Skeletal muscle cell (primary cell): ENCODE measurements at regions not wholly inside any gene's neighbourhood (a gene's known extent, or its start where the extent isn't known, plus 50 kb on each side); places are given as distances from the start of the nearest gene placed in this dataset.
"Not testable (repeated sequence)": the region's sequence is repeated elsewhere in the genome, so short reads cannot be mapped to it uniquely, and the experiment has no call there.

ENCODE experiments used
- DNase-seq: peaks from one replicate; pipeline ENCODE4 v3.0.0-alpha.2; 2010; ENCODE audit warnings: low read depth
- H3K4me3 ChIP-seq: 2 replicates; pipeline ENCODE4 v1.5.1; 2011; ENCODE audit warnings: low read depth, mild to moderate bottlenecking, control low read depth, low read length, moderate library complexity

DNA sequence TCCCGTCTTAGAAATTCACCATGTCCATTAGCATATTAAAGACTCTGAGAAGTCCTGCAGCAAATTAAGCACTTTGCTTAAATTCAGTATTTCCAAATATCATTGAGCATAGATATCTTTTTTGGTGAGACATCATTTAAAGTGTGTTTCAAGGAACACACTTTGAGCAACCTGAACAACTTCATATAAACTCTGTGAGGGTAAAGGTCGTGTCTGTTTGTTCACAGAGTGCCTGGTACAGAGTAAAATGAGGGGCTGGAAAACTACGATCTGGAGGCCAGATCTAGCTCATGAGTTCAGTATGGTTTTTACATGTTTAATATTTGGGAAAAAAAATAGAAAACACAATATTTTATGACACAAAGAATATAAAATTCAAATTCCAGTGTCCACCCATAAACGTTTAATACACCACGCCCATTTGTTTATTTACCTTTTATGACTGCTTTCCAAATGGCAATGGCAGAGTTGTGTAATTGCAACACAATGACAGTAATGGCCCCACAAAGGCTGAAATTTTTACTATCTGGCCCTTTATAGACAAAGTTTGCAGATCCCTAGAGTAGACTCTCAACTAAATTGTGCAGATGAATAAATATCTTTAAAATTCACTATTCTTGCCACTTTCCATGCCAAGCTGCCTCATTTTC, 67.4 kb downstream of the SNTN start:
- no peak for DNase-seq
- H3K4me3 ChIP-seq, result no peak overlapping the region

DNA sequence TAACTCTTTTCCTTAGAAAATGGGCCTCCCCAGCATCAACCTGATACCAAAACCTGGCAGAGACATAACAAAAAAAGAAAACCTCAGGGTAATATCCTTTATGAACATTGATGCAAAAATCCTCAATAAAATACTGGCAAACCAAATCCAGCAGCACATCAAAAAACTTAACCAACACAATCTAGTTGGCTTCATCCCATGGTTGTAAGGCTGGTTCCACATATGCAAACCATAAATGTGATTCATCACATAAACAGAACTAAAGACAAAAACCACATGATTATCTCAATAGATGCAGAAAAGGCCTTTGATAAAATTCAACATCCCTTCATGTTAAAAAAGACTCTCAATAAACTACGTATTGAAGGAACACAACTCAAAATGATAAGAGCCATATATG, 68.5 kb downstream of the SNTN start:
- not testable (repeated sequence) for H3K4me3 ChIP-seq
- peak; percentile 28 for DNase-seq

DNA sequence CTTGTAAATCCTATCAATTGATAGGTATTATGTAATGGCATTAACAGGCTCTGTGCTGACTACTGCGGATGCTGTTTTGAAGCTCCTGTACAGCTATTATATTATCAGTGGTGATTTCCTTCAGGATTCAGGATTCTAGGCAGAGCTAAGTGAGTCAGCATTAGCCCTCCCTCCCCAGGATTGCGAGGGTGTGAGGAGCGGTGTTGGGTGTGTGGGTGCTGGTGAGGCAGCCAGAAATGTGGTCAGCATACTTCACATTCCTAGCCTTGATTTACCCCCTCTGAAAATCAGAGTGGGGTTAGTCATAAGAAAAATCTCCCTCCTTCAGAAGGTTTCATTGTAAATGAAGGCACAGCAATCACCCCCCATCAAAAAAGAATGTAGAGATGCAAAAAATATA, 72.5 kb downstream of the SNTN start:
- H3K4me3 ChIP-seq, result no peak overlapping the region
- DNase-seq, result peak; percentile 85

DNA sequence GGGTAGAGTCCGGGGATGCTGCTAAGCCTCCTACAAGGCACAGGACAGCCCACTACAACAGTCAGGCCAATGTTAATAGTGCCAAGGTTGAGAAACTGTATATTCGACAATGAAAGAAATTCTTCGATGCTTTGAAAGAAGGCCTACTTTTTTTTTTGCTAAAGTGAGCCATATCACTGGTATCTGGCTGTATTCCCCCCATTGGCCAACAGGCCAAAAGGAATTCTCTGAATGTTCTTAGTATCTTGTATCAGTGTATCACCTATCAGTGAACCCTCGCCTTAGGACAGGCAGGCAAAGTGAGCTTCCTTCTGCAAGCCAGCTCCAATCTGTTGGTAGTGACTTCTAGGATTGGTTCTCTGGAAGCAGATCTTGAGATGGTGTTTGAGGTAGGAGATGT, 74.2 kb downstream of the SNTN start:
- no peak overlapping the region for H3K4me3 ChIP-seq
- DNase-seq, result no peak

DNA sequence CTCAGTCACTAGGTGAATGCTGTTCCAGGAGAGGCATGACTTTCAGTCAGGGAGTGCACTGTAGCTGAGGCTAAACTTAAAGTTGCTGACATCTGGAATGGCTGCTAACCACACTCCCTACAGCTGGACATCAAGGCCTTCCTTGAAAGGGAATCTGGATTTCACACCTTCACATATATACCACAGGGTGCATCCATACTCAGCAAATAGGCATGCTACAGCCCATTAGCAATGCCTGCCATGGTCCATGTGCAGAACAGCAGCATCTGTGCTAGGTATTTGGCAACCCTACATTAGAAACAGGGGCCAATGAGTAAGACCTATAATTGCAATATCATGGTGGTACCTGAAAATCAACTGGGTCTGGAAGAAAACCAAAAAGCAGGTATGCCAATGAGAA, 74.8 kb downstream of the SNTN start:
- DNase-seq, result peak; percentile 27
- H3K4me3 ChIP-seq, result no peak overlapping the region

DNA sequence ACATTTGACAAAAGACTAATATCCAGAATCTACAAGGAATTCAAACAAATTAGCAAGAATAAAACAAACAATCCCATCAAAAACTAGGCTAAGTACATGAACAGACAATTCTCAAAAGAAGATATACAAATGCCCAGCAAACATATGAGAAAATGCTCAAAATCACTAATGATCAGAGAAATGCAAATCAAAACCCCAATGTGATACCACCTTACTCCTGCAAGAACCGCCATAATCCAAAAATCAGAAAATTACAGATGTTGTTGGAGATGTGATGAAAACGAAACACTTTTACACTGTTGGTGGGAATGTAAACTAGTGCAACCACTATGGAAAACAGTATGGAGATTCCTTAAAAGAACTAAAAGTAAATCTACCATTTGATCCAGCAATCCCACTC, 79.4 kb downstream of the SNTN start:
- no peak for DNase-seq
- H3K4me3 ChIP-seq, result no peak overlapping the region

DNA sequence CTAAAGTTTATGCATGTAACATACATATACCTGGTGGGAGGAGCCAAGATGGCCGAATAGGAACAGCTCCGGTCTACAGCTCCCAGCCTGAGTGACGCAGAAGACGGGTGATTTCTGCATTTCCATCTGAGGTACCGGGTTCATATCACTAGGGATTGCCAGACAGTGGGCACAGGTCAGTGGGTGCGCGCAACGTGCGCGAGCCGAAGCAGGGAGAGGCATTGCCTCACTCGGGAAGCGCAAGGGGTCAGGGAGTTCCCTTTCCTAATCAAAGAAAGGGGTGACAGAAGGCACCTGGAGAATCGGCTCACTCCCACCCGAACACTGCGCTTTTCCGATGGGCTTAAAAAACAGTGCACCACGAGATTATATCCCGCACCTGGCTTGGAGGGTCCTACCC, 80.8 kb downstream of the SNTN start:
- not testable (repeated sequence) for H3K4me3 ChIP-seq

DNA sequence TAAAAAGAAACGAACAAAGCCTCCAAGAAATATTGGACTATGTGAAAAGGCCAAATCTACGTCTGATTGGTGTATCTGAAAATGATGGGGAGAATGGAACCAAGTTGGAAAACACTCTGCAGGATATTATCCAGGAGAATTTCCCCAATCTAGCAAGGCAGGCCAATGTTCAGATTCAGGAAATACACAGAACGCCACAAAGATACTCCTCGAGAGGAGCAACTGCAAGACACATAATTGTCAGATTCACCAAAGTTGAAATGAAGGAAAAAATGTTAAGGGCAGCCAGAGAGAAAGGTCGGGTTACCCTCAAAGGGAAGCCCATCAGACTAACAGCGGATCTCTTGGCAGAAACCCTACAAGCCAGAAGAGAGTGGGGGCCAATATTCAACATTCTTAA, 82.2 kb downstream of the SNTN start:
- not testable (repeated sequence) for H3K4me3 ChIP-seq, DNase-seq

More for the DNA sequence above, 80.8 kb downstream of the SNTN start:
- not testable (repeated sequence) for DNase-seq

DNA sequence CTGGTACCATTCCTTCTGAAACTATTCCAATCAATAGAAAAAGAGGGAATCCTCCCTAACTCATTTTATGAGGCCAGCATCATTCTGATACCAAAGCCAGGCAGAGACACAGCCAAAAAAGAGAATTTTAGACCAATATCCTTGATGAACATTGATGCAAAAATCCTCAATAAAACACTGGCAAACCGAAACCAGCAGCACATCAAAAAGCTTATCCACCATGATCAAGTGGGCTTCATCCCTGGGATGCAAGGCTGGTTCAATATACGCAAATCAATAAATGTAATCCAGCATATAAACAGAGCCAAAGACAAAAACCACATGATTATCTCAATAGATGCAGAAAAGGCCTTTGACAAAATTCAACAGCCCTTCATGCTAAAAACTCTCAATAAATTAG, 82.3 kb upstream of the C3orf49 start:
- not testable (repeated sequence) for H3K4me3 ChIP-seq

DNA sequence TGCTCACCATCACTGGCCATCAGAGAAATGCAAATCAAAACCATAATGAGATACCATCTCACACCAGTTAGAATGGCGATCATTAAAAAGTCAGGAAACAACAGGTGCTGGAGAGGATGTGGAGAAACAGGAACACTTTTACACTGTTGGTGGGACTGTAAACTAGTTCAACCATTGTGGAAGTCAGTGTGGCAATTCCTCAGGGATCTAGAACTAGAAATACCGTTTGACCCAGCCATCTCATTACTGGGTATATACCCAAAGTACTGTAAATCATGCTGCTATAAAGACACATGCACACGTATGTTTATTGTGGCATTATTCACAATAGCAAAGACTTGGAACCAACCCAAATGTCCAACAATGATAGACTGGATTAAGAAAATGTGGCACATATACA, 80.5 kb upstream of the C3orf49 start:
- not testable (repeated sequence) for DNase-seq, H3K4me3 ChIP-seq

More for the DNA sequence above, 82.3 kb upstream of the C3orf49 start:
- not testable (repeated sequence) for DNase-seq

DNA sequence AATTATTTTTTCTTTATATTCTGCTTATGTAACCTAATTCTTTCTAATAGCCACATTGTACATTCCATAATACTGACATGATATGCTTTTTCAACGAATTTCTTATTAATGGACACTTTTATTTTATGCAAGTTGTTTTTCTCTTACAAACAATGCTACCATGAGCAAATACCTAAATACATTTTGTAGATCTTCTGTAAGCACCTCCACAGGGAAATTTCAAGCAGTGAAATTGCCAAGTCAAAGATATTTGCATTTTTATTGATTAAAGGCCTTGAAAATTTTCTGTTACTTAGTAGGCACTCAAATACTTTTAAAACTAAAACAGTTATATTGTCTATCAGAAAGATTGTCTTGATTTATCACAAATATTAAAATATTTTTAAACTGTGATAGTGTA, 79.6 kb upstream of the C3orf49 start:
- DNase-seq, result no peak
- H3K4me3 ChIP-seq, result no peak overlapping the region

DNA sequence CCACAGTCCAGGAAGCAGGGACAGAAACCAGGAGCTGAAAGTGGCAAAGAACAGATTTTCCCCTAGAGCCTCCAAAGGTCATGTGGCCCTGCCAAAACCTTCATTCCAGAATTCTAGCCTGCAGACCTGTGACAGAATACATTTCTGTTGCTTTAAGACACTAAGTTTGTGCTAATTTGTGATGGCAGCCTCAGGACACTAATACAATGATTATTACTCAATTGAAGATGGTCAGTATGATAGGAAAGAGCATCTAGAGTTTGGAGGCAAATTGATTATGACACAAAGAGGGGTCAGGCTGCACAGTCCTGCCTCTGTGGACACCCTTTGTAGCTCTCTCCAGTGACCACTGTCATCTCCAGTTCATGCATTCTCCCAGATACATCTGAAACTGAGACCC, 79.0 kb upstream of the C3orf49 start:
- no peak for DNase-seq
- H3K4me3 ChIP-seq, result no peak overlapping the region

DNA sequence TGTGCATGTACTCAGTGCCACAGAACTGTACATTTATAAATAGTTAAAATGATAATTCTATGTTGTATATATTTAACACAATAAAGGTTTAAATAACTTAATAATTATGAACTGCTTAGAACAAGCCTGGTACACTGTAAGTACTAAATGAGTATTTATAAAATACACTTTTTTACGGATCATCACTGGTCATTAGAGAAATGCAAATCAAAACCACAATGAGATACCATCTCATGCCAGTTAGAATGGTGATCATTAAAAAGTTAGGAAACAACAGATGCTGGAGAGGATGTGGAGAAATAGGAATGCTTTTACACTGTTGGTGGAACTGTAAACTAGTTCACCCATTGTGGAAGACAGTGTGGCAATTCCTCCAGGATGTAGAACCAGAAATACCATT, 74.4 kb upstream of the C3orf49 start:
- H3K4me3 ChIP-seq, DNase-seq: not testable (repeated sequence)

DNA sequence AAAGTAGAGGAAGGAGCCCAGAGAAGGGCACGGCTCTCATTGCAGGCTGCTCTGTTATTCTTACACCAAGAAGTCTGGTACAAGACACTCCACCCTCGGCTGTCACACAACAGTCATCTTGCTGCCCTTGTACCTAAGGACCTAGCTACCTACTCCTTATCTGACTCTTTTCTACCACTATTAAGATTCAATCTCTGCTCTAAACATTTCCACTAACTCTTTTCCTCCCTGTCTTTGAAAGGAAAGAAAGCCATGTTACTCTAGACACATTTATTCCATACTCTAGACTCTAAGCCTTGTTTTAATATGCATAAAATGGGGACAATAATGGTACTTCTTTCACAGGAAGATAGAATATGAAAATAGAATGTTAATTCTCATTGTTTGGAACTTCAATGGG, 73.3 kb upstream of the C3orf49 start:
- DNase-seq, result no peak
- H3K4me3 ChIP-seq, result no peak overlapping the region

DNA sequence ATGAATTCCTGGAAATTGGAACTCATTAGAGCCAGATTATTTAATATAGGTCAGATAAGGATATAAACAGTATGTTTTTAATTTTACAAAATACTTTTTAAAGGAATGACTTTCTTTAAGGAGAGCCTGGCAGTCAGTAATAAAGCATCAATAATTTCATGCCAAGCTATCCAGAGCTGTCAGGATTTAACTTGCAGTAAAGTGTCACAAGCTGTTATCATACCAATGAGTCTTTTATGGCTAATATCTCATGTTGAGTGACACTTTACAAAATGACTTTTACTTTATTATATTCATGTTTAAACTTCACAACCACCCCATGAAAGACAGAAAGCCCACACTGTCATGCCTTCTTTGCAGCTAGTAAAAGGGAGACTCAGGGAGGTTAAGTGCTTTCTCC, 72.9 kb upstream of the C3orf49 start:
- no peak for DNase-seq
- no peak overlapping the region for H3K4me3 ChIP-seq

DNA sequence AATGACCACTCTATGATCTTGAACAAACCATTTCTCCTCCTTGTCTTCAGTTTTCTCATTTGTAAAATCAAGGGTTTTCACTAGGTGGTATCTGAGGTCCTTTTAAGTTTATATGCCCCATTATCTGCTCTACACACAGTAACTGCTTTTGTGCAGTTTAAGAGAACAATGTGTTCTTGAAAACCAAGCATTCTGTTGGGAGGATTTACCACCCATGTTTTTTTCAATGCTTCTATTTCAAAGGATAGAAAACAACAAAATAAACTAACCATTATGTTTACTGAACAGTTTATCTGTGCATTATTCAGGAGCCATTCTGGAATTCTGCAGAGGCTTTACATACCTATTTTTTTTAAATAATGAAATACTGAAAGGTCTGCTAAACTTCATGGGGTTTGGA, 67.6 kb upstream of the C3orf49 start:
- H3K4me3 ChIP-seq, result no peak overlapping the region
- no peak for DNase-seq

DNA sequence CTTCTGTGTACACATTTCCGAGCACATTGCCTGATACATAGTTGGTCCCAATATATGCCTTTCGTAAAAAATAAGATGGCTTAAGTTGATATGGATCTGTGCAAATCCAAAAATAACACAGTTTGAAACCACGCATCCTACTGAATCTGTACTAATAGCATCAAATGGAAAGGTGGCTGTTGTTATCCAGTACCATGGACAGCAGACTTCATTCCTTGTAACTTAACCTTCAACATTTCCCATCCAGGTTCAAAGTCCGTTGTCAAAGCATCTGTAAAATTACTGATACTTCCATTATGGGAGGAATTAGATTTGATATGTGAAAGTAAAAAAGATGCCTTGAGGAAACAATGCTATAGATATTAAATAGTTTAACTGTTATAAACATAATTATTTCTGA, 65.5 kb upstream of the C3orf49 start:
- no peak for DNase-seq
- no peak overlapping the region for H3K4me3 ChIP-seq

DNA sequence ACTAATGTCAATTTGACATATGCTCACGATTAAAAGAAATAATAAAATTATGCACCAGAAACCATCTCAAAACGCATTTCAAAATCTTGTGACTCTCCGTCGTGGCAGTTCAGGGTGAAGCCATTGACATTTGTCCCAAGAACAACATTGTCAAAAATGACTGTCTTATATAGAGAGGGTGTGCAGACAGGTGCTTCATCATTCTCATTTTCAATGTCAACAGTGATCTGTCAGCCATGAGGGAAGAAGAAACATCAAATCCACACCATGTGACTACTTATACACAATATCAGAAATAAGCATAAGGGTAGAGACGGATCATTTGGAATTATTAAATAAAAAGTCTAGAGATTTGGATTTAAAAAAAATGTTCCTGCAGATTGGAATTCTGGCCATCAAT, 65.1 kb upstream of the C3orf49 start:
- no peak overlapping the region for H3K4me3 ChIP-seq

DNA sequence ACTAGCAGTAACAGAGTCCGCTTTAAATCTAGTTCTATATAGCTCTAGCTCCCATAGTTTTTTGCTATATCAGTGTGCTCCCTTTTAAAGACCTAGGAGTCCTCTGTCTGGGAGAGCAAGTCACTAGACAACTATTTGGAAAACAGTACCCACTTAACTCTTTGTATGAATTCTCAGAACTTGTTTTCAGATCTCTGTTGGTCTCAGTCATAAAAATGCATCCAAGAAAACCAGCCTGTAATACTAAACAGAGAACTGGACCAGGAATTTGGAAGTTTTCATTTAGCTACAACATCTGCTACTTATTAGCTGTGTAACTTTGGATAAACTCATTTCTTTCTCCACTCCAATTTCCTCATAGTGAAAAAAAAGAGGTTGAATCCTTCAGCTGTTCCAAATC, 56.9 kb upstream of the C3orf49 start:
- DNase-seq, result peak; percentile 15
- no peak overlapping the region for H3K4me3 ChIP-seq

More for the DNA sequence above, 65.1 kb upstream of the C3orf49 start:
- DNase-seq, result no peak

DNA sequence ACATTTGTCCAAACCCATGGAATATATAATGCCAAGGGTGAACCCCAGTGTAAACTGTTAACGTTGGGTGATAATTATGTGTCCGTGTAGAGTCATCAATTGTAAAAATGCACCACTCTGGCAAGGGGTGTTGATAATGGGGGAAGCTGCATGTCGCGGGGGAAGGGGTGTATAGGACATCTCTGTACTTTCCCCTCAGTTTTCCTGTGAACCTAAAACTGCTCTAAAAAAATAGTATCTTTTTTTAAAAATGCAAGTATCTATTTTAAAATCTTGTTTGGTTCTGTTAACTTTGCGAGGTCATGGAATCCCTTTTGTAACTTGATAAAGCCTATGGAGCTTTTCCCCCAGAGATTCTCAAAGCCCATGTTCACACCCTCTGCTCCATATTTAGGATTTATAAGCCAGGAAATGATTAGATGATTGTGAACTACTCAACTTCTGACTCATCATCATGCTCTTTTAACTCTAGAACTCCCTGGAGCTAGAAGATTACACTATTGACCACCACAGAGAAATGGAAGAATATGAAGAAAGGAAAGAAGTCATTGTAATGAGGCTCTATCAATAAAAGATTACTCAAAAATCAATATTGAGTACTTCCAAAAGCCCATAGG, 56.1 kb upstream of the C3orf49 start:
- H3K4me3 ChIP-seq, result peak overlapping the region; percentile 7
- peak; percentile 35 for DNase-seq

DNA sequence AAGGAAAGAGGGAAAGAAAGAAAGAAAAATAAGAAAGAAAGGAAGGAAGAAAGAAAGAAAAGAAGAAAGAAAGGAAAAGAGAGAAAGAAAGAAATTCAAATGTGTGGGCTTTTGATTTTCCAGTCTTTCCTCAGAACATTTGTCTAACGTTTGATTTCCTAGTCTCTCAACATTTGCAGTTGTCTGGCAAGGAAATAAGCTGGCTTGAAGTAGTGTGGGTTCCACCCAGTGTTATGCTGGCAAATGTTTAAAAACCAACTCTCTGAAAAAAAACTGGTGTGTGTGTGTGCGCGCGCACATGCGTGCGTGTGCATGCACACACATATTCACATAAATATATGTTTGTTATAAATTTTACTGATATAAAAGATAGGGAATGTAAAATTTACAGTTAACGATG, 54.6 kb upstream of the C3orf49 start:
- DNase-seq, result no peak
- H3K4me3 ChIP-seq, result no peak overlapping the region
